ENCODE measurements at regions not wholly inside any gene's neighbourhood (a gene's known extent, or its start where the extent isn't known, plus 50 kb on each side); places are given as distances from the start of the nearest gene placed in this dataset.

- TF ChIP-seq SP1 (IDR thresholded peaks at IDR 0.05) (no peak), CTBP1 (IDR thresholded peaks at IDR 0.05; ENCODE audit: borderline replicate concordance) (no peak), FOXA1 (IDR thresholded peaks at IDR 0.05) (no peak), HDGF (IDR thresholded peaks at IDR 0.05; ENCODE audit: borderline replicate concordance) (no peak), ELF4 (IDR thresholded peaks at IDR 0.05) (no peak), ARNT (IDR thresholded peaks at IDR 0.05) (no peak), BHLHE40 (IDR thresholded peaks at IDR 0.05; ENCODE audit: borderline replicate concordance) (no peak), L3MBTL2 (conservative IDR thresholded peaks at IDR 0.05) (no peak), FOXM1 (IDR thresholded peaks at IDR 0.05; ENCODE audit: borderline replicate concordance) (no peak), SUZ12 (IDR thresholded peaks at IDR 0.05) (no peak), PKNOX1 (IDR thresholded peaks at IDR 0.05) (no peak), LEF1 (IDR thresholded peaks at IDR 0.05; ENCODE audit: borderline replicate concordance) (no peak), NFRKB (IDR thresholded peaks at IDR 0.05) (no peak), TARDBP (IDR thresholded peaks at IDR 0.05) (no peak)
These were observed 410.1 kb downstream of the SHANK2 start for GRCh38 chr11:70842256-70842655.

All from HEK293T (cell line).